Right cardiac atrium (tissue), 5 donors: ENCODE measurements at regions not wholly inside any gene's neighbourhood (a gene's known extent, or its start where the extent isn't known, plus 50 kb on each side); places are given as distances from the start of the nearest gene placed in this dataset.
A peak's percentile ranks its signal among the peaks of the same experiment; 100 is the strongest.

Source experiments
- ATAC-seq, 2 donors: fragments of 200-7000 bp; cut with Tn5 transposase; one replicate each; pipeline versions ENCODE4 v1.8.0 to v1.9.1; 2020; ENCODE audit warnings: moderate library complexity in 2 of 2, mild to moderate bottlenecking in 1 of 2
- DNase-seq, 3 donors: peaks; one replicate each; pipeline ENCODE4 v3.0.0-alpha.2; 2020
- H3K27ac ChIP-seq: one replicate; pipeline ENCODE4 v1.5.1; 2013; ENCODE audit warnings: mild to moderate bottlenecking, low read length, control low read depth, moderate library complexity
- H3K27me3 ChIP-seq: one replicate; pipeline ENCODE4 v1.6.1; 2013; ENCODE audit not compliant: control insufficient read depth, insufficient read depth
- H3K4me1 ChIP-seq: one replicate; pipeline ENCODE4 v1.6.1; 2013; ENCODE audit warnings: low read length; ENCODE audit not compliant: control insufficient read depth, insufficient read depth
- H3K4me3 ChIP-seq: one replicate; pipeline ENCODE4 v1.5.1; 2013; ENCODE audit warnings: low read length, control low read depth
- H3K9me3 ChIP-seq: one replicate; pipeline ENCODE4 v1.6.1; 2013; ENCODE audit warnings: low read length; ENCODE audit not compliant: control insufficient read depth
- WGBS: extraction: QIAGEN DNeasy Blood & Tissue Kit; methylation state at CpG from one replicate; pipeline ENCODE4 v1.1.7; 2013; 5-methylcytosine and 5-hydroxymethylcytosine counted together
- intact Hi-C, 4 donors: fragments of 100-400 bp; cut with DNase I; formaldehyde crosslinking; loops; one replicate each; pipeline versions ENCODE4 v1.11.0 to v1.14.0; 2022 to 2023
- donor health status: healthy with polysubstance abuse.
- donor health status: DM: no; HTN: yes; CAD: no.
- donor health status: DM: no; HTN: no; CAD: no.
- donor health status: DM: no; HTN: yes; CAD: no; lungs with severe emphysema.
- donor health status: DM: yes; HTN: yes; CAD: no.

GRCh38 chr20:23229989-23230388, 120.6 kb upstream of the NXT1 start:
- peaks cover 3% of the 10 kb centered on the region for H3K4me1 ChIP-seq
- ATAC-seq (no peak), DNase-seq (no peak)
- no peak overlapping the region for H3K27ac ChIP-seq
- WGBS: 87% methylated on average over 3 of the region's 3 CpGs
- H3K9me3 ChIP-seq: no peaks in the 10 kb centered on the region
- intact Hi-C loops: loop anchor here in 3 of 4 donors (5.0 to 10.0 kb wide), 4 partner anchors 165 to 538 kb away; no protein-coding TSS in a partner anchor
- no peaks in the 10 kb centered on the region for H3K27me3 ChIP-seq
- H3K4me3 ChIP-seq: no peak overlapping the region

- ATAC-seq: peak in 1 of 2 donors; percentile 16
- 32% methylated on average over 3 of the region's 3 CpGs for WGBS
These were observed 121.7 kb upstream of the NXT1 start for GRCh38 chr20:23228912-23229311.

GRCh38 chr20:23227976-23228375, 122.6 kb upstream of the NXT1 start:
- DNase-seq (no peak), ATAC-seq (no peak)
- no peak overlapping the region for H3K27ac ChIP-seq
- WGBS: 80% methylated on average over 7 of the region's 7 CpGs
- no peaks in the 10 kb centered on the region for H3K9me3 ChIP-seq
- no peaks in the 10 kb centered on the region for H3K27me3 ChIP-seq
- H3K4me3 ChIP-seq: no peak overlapping the region
- intact Hi-C loops: no loop called here
- peaks cover 3% of the 10 kb centered on the region for H3K4me1 ChIP-seq

More at GRCh38 chr20:23228912-23229311, 121.7 kb upstream of the NXT1 start:
- DNase-seq: no peak
- H3K27me3 ChIP-seq: no peaks in the 10 kb centered on the region
- no peak overlapping the region for H3K27ac ChIP-seq
- no peaks in the 10 kb centered on the region for H3K9me3 ChIP-seq
- intact Hi-C loops: no loop called here
- H3K4me1 ChIP-seq: peaks cover 3% of the 10 kb centered on the region
- H3K4me3 ChIP-seq: no peak overlapping the region

GRCh38 chr20:23227274-23227673, 123.3 kb upstream of the NXT1 start:
- Histone ChIP-seq H3K27ac (no peak overlapping the region), H3K4me3 (no peak overlapping the region), H3K27me3 (no peaks in the 10 kb centered on the region), H3K9me3 (no peaks in the 10 kb centered on the region), H3K4me1 (peaks cover 3% of the 10 kb centered on the region)
- DNase-seq (no peak), ATAC-seq (no peak)
- WGBS: 86% methylated on average over 4 of the region's 4 CpGs
- intact Hi-C loops: no loop called here

GRCh38 chr20:23226612-23227265, 123.9 kb upstream of the NXT1 start:
- WGBS: 77% methylated on average over 2 of the region's 2 CpGs
- Histone ChIP-seq H3K4me3 (no peak overlapping the region), H3K9me3 (no peaks in the 10 kb centered on the region), H3K4me1 (peaks cover 3% of the 10 kb centered on the region), H3K27ac (no peak overlapping the region), H3K27me3 (no peaks in the 10 kb centered on the region)
- intact Hi-C loops: no loop called here
- DNase-seq: no peak
- ATAC-seq: no peak

- no peak overlapping the region for H3K27ac ChIP-seq
- H3K4me3 ChIP-seq: no peak overlapping the region
- ATAC-seq (peak; percentile 91 to 94), DNase-seq (peak; percentile 67 to 82 (median 80))
- WGBS: 54% methylated on average over 6 of the region's 6 CpGs
- H3K27me3 ChIP-seq: no peaks in the 10 kb centered on the region
- no peaks in the 10 kb centered on the region for H3K9me3 ChIP-seq
- H3K4me1 ChIP-seq: peaks cover 3% of the 10 kb centered on the region
- intact Hi-C loops: no loop called here
These were observed 125.1 kb upstream of the NXT1 start for GRCh38 chr20:23225407-23226060.

- Histone ChIP-seq H3K4me3 (no peak overlapping the region), H3K27me3 (no peaks in the 10 kb centered on the region), H3K9me3 (no peaks in the 10 kb centered on the region), H3K27ac (no peak overlapping the region), H3K4me1 (peaks cover 3% of the 10 kb centered on the region)
- no peak for DNase-seq
- intact Hi-C loops: no loop called here
- ATAC-seq: peak in 1 of 2 donors; percentile 5
- 87% methylated on average over 5 of the region's 5 CpGs for whole genome bisulfite sequencing
These were observed 125.8 kb upstream of the NXT1 start for GRCh38 chr20:23224806-23225205.

GRCh38 chr20:23223908-23224580, 126.5 kb upstream of the NXT1 start:
- Histone ChIP-seq H3K4me3 (no peak overlapping the region), H3K27ac (no peak overlapping the region), H3K4me1 (peaks cover 3% of the 10 kb centered on the region), H3K9me3 (no peaks in the 10 kb centered on the region), H3K27me3 (no peaks in the 10 kb centered on the region)
- no peak for ATAC-seq
- WGBS: 93% methylated on average over 3 of the region's 3 CpGs
- no peak for DNase-seq
- intact Hi-C loops: no loop called here

- 88% methylated on average over 4 of the region's 4 CpGs for WGBS
- Histone ChIP-seq H3K27ac (no peak overlapping the region), H3K4me1 (no peaks in the 10 kb centered on the region), H3K9me3 (no peaks in the 10 kb centered on the region), H3K27me3 (no peaks in the 10 kb centered on the region), H3K4me3 (no peak overlapping the region)
- ATAC-seq (no peak), DNase-seq (no peak)
- intact Hi-C loops: no loop called here
These were observed 127.9 kb upstream of the NXT1 start for GRCh38 chr20:23222531-23223200.

GRCh38 chr20:23217023-23217422, 130.9 kb upstream of the CD93 start:
- peak in 1 of 2 donors; percentile 54 for ATAC-seq
- H3K27me3 ChIP-seq: no peaks in the 10 kb centered on the region
- H3K9me3 ChIP-seq: no peaks in the 10 kb centered on the region
- intact Hi-C loops: no loop called here
- no peak overlapping the region for H3K27ac ChIP-seq
- no peak overlapping the region for H3K4me3 ChIP-seq
- 40% methylated on average over 2 of the region's 2 CpGs for WGBS
- DNase-seq: no peak
- H3K4me1 ChIP-seq: no peaks in the 10 kb centered on the region
